ENCODE measurements at regions not wholly inside any gene's neighbourhood (a gene's known extent, or its start where the extent isn't known, plus 50 kb on each side); places are given as distances from the start of the nearest gene placed in this dataset.

DNA sequence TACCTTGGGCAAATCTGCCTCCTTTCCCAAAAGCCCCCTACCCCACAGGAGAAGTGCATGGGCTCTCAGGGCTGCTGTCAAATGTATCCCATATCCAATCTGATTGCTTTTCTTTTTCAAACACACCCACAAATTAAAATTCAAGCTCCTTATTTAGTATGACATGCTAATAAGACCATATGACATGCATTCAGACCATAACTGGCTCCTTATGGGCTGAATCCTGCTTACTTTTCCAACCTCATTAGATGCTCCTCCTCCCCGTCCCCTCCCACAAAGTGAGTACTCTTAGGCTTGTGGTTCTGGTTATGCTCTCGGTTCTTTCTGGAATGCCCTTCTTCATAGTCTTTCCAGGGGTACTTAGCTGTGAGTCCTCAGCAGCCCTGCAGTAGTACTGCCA is 59.0 kb upstream of the TOM1L1 start:
- DNase-seq = no peak

- no peak for DNase-seq
Measured at GRCh38 chr17:54844233-54844632, 56.4 kb upstream of the TOM1L1 start.

DNA sequence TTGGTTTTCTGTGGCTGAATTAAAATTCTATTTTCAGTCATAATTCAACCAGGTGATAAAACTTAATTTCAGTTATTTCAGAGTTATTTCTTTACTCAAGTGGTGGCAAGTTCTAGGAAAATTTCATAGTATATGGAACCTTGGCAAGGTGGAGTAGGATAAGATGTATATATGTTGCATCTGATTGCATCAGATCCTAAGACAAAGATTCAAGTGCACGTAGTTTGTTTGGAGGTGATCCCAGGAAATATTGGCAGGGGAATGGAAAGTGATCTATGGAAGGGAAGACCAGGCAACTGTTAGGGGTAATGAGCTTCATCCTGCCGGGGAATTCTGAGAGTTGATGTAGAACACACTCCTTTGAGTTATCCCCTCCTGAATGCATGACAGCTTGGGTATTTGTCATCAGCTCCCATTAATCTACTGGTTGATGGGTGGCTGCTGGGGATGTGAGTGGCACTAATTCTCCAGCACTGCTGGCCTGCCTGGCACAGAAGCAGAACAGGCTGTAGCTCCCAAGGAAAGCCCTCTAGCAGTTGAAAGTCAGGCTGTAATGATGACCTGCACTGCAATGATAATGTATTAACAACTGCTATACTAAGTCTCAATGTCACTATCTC is 52.2 kb upstream of the TOM1L1 start:
- no peak for DNase-seq

DNA sequence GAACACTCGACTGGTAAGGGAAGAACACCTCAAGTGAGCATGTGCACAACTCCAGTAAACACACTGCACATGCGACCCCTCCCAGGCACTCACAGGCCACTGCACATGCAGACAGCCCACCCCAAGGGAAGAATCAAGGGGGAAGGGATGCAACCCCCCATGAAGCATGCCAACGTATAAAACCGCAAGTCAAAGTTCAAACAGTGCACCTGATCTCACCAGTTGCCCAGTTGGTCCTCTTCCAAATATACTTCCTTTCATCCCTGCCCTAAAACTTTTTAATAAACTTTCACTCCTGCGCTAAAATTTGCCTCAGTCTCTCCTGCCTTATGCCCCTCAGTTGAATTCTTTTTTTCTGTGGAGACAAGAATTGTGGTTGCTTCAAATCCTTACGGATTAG is 51.0 kb upstream of the TOM1L1 start:
- no peak for DNase-seq
